ENCODE measurements at regions not wholly inside any gene's neighbourhood (a gene's known extent, or its start where the extent isn't known, plus 50 kb on each side); places are given as distances from the start of the nearest gene placed in this dataset.
A peak's percentile ranks its signal among the peaks of the same experiment; 100 is the strongest.

GRCh38 chr10:131697476-131698128 is 203.2 kb upstream of the PPP2R2D start:
- no TSS peak for BruUV-seq (replicated peaks)
- H3K79me2 ChIP-seq (ENCODE audit: insufficient read depth, low read length): no peaks in the 10 kb centered on the region
- FAIRE-seq (no peak), DNase-seq (ENCODE audit: low spot score) (no peak), ATAC-seq (no peak)
- no peaks in the 10 kb centered on the region for H3K4me1 ChIP-seq (ENCODE audit: insufficient read depth, low read length)
- no peaks in the 10 kb centered on the region for H3K36me3 ChIP-seq (replicated peaks in 1 of 2; ENCODE audit: control insufficient read depth in 1 of 2, insufficient read depth in 2 of 2, low read length in 2 of 2)
- no peak overlapping the region for H3K4me2 ChIP-seq (ENCODE audit: low read depth, low read length)
- 51% methylated on average over 21 of the region's 21 CpGs for WGBS (ENCODE audit: low lambda C conversion rate)
- no peaks in the 10 kb centered on the region for H3K9me3 ChIP-seq (ENCODE audit: low read length)
- H3K27ac ChIP-seq (ENCODE audit: extremely low read length, insufficient read depth, low read length): no peak overlapping the region
- no peaks in the 10 kb centered on the region for H4K20me1 ChIP-seq (ENCODE audit: insufficient read depth, low read length)
- peak; percentile 71; the same call in 1 of the 2 replicates for TF ChIP-seq RAD51 (IDR thresholded peaks at IDR 0.05; ENCODE audit: borderline replicate concordance)
- no peak for TF ChIP-seq TEAD3 (CRISPR knock-in tag; optimal IDR thresholded peaks at IDR 0.05; ENCODE audit: borderline replicate concordance)
- TF ChIP-seq USF2 (IDR thresholded peaks at IDR 0.05; ENCODE audit: low read depth, low read length): peak; percentile 55
- no peak for TF ChIP-seq USF2 (CRISPR knock-in tag; IDR thresholded peaks at IDR 0.05; ENCODE audit: borderline replicate concordance)
- no peak for TF ChIP-seq ZBTB25 (CRISPR knock-in tag; IDR thresholded peaks at IDR 0.05)
- H3K9ac ChIP-seq (ENCODE audit: insufficient read depth, low read depth, low read length): no peak overlapping the region
- ChIA-PET CTCF (ENCODE audit: low intra/inter-chr PET ratio, low total read pairs) (no interaction called here), POLR2A (no interaction called here)
- intact Hi-C loops (cut with micrococcal nuclease; ENCODE audit: unreplicated experiment) (no loop called here), in situ Hi-C loops (cut with HindIII; ENCODE audit: extremely low pct_ligation_motif_present, low pct_unique_long_range_greater_than_20kb) (no loop called here)
- H2AFZ ChIP-seq (ENCODE audit: low read length): no peak overlapping the region
- no peak overlapping the region for H3K4me3 ChIP-seq (replicated peaks in 1 of 3; ENCODE audit: insufficient read depth in 1 of 3, low read depth in 2 of 3, low read length in 3 of 3)
- H3K27me3 ChIP-seq (ENCODE audit: control insufficient read depth in 1 of 2, insufficient read depth in 2 of 2, low read length in 2 of 2): peaks cover 3 to 4% of the 10 kb centered on the region in 2 experiments; a peak in 4 of 5 replicates
